Body of pancreas (tissue), 4 donors: ENCODE measurements at regions not wholly inside any gene's neighbourhood (a gene's known extent, or its start where the extent isn't known, plus 50 kb on each side); places are given as distances from the start of the nearest gene placed in this dataset.

Experiments
- POLR2A ChIP-seq, 3 donors: fragments of 450-650 bp; IDR thresholded peaks; one replicate each; pipeline ENCODE4 v1.6.1; 2016; ENCODE audit warnings: antibody characterized with exemption in 3 of 3, mild to moderate bottlenecking in 2 of 3
- TF ChIP-seq, protein P1 (sequence below), 7 experiments: fragments of 450-650 bp in 4 of 7; fragments of 200-600 bp in 3 of 7; sonication (generic) in 3 of 7; IDR thresholded peaks; one replicate each; pipeline ENCODE4 v1.5.1; 2016 to 2019; ENCODE audit warnings: antibody characterized with exemption in 7 of 7

DNA sequence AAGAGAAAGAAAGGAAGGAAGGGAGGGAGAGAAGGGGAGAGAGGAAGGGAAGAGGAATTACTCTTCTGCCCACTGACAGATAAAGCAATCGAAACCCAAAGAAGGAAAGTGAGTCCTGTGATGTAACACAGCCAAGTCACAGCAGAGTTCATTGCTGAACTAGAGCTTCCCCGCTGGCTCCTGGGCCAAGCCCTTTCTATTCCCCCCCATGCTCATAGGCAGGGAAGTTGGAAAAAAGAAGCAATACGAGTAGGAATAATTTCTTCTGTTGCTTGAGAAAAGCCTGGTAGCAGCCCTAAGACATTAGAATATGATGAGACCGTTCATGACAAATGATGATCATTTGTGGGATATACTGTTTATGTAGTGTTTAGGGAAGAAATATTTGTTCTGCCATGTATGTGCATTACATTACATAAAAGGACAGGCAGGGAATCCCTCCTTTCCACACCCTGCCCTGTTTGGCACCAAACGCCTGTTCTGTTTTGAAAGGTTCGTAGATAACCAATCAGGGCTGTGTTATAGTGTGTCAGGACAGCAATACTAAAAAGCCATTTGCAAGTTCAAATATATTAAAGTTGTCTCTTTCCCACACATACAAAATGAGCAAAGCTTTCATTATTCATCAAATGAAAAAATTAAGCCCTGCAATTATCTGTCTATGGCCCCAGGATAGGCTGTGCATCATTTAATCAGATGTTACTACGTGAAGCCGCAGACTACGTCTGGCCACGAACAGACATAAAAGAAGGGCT is 111.0 kb upstream of the TRPM1 start:
- TF ChIP-seq, protein P1, sequence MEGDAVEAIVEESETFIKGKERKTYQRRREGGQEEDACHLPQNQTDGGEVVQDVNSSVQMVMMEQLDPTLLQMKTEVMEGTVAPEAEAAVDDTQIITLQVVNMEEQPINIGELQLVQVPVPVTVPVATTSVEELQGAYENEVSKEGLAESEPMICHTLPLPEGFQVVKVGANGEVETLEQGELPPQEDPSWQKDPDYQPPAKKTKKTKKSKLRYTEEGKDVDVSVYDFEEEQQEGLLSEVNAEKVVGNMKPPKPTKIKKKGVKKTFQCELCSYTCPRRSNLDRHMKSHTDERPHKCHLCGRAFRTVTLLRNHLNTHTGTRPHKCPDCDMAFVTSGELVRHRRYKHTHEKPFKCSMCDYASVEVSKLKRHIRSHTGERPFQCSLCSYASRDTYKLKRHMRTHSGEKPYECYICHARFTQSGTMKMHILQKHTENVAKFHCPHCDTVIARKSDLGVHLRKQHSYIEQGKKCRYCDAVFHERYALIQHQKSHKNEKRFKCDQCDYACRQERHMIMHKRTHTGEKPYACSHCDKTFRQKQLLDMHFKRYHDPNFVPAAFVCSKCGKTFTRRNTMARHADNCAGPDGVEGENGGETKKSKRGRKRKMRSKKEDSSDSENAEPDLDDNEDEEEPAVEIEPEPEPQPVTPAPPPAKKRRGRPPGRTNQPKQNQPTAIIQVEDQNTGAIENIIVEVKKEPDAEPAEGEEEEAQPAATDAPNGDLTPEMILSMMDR (IDR thresholded peaks at IDR 0.05): no peak
- TF ChIP-seq POLR2A (IDR thresholded peaks at IDR 0.05): no peak
